Activated CD4-positive, alpha-beta T cell treated with anti-CD3 and anti-CD28 coated beads, Interleukin-2, amount 50 U/mL, for 1 hour (primary cell): ENCODE measurements at regions not wholly inside any gene's neighbourhood (a gene's known extent, or its start where the extent isn't known, plus 50 kb on each side); places are given as distances from the start of the nearest gene placed in this dataset.

Experiments used
- DNase-seq: peaks from one replicate; pipeline ENCODE4 v3.0.0-alpha.2; 2020

DNA sequence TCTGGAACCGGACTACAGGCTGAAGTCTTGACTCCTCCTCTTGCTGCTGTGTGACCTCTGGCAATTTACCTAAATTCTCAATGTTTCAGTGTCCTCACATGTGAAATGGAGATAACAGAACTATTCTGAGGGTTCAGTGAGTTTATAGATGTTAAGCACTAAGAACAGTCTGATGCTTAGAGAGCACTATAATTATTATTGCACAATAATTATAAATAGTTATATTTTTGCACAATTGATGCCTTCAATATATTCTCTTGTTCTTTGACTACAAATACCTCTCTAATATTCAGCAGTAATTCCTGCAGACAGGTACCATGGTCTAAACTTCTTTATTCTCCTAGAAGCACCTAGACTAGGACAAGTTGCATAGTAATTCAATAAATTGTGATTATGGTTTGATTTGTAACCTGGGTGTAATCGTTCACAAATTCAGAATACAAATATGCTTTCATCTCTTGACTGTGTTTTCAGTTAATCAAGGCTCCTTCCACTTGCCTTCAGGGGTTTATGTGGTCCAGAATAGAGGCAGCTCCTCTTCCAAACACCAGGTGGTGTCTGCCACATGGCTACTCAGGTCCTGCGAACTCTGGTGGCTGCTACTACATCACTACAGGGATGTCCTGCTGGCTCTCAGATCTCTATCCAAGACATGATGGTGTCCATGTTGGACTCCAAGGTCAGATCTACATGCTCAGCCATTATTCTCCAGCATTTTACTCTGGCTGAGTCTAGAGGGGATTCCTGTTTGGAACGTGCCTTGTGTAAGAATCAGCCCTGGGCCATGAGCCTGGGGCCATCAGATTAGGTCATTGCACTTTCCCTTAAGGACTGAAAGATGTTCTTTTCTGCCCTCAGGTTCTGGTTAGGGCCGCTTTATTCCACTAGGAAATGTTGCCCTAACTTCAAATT, 103.4 kb downstream of the QRFPR start:
- no peak for DNase-seq

DNA sequence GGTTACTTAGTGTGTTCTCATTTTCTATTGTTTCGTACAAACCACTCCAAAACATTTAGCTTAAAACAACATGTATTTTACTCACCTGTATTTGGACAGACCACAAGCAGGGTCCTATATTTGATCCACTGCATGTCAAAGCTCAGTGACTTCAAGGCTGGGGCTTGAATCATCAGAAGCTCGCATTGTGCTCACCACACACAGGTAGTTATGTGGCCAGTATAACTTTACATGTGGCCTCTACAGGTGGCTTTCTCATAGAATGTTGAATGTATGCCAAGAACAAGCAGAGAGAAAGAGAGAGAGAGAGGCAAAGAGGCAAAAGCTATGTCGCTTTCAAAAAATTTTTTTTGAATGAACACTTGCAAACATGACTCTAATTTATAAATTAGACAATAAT, 107.6 kb downstream of the QRFPR start:
- DNase-seq: no peak

DNA sequence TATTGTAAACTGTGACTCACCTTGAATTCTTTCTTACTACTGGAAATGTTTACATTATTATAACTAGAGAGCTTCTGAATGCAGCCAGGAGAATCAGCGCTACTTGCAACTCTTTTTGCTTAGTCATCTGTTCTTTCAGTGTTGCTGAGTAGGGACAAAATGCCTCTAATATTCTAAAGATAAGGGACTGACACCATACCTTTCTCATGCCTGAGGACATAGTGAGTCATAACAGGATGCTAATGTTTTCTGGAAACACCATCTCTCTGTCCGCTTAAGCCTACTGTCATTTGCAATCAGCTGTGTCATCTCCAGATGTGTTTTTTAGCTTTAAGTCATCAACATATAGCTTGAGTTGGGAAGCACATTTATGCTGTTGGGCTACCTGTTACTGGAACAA, 108.3 kb downstream of the QRFPR start:
- DNase-seq: no peak

DNA sequence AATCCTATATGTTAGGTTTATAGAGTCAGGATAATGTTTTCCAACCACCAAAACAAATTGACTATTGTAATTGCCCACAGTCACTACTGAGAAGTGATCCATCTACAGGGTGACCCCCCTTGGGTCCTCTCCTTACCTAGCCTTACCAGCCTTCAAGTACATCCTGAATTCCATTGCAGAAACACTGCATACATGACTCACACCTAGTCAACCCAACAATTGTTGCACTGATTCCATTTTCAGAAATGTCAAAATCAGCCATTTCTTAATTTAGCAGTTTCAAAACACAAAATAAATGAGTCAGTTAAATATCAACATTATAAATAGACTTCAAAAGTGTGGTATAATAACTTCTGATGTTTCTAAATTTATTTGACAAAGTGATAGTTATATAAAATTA, 106.3 kb upstream of the TNIP3 start:
- DNase-seq: no peak

DNA sequence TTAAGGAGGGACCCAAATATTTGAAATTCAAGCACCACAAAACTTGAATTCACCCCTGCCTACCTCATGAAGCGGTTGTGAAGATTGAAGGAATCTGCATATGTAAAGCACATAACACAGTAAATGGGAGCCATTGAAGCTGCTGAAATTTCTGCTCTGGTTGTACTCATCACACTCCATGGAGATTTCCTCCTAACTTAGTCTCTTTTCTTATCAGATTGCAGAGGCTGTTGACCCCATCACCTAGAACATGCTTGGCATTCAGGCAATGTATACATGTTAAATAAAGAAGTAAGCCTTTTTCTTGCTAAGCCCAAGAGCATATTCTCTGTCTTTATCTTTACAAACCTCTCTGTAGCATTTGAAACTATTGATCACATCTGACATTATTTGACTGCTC, 104.9 kb upstream of the TNIP3 start:
- no peak for DNase-seq

DNA sequence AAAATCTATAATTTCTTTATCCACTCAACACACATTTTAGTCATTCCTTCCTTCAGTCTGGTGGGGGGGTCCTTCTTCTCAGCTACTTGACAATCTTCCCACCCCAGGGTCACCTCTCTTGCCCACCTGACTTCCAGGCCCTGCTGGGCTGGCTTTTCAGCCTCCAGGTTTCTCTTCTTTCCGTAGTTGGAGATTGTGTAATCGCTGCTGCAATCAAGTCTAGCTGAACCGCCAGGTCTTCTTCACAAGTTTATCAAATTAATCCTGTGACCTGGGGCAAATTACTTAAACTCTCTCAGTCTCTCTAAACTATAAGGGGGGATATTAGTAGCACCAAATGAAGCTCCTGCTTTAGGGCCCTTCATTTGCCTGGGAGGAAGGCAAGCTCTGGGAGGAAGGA, 102.9 kb upstream of the TNIP3 start:
- no peak for DNase-seq

DNA sequence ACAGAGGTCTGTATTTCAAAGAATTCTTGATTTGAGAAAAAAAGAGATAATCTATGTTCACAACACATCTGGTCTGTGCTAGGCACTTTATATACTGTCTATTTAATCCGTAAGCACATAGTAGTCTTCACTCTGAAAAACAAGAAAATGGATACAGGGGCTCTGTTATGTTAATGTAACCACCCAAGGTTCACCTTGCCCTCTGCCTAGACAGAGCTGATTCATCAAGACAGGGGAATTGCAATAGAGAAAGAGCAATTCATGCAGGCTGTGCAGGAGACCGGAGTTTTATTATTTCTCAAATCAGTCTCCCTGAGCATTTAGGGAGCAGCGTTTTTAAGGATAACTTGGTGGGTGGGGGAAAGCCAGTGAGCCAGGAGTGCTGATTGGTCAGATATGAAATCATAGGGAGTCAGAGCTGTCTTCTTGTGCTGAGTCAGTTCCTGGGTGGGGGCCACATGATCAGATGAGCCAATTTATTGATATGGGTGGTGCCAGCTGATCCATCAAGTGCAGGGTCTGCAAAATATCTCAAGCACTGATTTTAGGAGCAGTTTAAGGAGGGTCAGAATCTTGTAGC, 92.9 kb upstream of the TNIP3 start:
- no peak for DNase-seq

DNA sequence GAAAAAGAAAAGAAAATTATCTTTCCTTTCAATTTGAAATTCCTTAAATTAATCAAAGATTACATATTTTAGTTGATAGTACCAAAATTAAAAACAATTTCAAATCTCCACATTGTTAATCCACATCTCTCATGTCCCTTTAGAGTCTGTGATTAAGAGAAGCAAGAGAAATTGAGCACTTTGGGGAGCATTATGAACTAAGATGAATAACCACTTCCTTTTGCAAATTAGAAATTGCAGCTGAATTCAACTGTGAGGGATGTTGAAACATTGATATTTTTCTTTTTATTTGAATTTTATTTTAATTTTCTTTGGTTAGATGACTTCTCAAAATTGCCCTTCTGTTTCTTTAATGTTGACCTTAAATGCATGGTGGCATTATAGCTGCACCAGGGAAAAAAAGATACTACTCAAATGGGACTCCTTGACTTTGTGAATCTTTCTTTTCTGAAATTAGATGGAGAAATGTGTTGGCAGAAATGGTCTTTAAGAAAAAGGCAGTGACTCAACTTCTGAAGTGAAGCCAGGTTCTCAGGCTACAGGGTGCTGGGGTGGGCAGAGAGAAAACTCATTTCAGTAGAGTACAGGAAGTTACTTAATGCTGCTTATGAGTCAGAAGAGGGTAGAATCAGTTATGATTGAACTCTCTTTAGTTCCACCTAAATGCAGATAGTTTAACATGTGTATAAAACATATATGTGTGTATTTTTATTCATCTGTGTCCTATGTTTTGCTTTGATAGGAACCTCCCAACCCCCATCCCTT, 92.0 kb upstream of the TNIP3 start:
- peak; percentile 7 for DNase-seq

DNA sequence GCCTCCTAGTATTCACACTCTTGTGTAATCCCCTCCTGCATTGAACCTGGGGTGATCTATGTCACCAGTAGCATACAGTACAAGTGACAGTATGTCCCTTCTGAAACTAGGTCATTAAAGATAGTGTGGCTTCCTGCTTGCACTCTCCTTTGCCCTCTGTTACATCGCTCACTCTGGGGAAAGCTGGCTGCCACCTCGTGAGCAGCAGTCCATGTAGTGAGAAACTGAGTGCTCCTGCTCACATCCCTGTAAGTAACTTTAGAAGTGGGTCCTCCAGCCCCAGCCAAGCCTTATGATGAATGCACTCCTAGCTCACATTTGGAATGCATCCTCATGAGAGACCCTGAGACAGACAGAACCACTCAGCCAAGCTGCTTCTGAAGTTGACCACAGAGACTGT, 89.8 kb upstream of the TNIP3 start:
- DNase-seq: no peak

DNA sequence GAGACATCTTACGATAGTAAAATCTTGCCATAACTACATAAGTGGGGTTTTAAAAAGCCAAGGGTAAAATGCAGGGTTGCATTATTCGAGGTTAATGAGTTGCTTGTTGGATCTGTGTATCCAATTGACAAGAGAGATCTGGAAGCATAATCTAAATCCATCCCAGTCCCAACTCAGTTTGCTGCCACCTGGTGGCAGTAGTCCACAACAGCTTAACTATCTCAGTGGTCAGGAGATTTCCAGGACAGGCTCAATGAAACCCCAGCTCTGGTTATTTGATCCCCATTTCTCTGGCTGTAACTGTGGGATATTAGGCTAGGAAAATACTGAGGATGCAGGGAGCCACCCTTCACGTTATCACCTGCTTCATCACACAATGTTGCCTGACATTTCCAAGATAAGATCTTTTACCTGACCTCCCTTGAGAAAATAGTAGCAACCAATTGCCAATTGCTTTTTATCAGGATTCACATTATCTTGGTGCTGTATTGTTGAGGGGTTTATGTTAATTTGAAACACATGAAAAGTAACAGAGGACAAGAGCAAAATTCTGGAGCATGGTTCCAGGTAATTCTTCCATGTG, 88.2 kb upstream of the TNIP3 start:
- peak; percentile 50 for DNase-seq

DNA sequence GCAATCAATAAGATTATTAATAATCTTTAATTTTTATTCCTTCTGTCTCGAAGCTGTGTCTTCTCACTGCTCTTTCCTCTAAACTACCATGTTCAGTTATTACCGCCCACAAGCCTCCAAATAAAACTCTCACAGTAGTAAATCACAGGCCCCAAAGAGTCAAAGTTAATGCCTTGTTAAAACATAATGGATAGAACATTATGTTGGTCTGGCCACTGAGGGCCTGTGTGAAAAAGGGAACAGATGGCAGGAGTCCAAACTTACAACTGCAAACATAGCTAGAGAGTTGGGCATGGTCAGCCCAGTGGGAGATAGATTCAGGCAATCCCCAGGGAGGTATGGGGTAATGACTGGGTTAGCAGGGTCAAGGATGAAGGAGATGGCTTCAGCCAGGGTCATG, 84.6 kb upstream of the TNIP3 start:
- DNase-seq: no peak

DNA sequence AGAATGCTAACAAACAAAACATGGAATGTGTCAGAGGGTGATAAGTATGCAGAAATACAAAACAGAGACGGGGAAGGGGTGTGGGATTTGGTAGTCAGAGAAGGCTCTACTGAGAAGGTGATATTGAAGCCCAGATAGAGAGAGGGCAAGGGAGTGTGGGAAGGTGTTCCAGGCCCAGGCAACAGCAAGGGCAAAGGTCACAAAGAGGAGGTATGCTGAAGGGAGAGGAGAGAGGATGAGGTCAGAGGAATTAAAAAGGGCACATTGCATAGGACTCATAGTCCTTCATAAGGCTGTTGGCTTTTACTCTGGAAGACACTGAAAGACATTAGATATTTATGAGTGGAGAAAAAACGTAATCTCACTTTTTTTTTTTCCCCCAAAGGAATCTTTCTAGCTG, 82.6 kb upstream of the TNIP3 start:
- DNase-seq: no peak

DNA sequence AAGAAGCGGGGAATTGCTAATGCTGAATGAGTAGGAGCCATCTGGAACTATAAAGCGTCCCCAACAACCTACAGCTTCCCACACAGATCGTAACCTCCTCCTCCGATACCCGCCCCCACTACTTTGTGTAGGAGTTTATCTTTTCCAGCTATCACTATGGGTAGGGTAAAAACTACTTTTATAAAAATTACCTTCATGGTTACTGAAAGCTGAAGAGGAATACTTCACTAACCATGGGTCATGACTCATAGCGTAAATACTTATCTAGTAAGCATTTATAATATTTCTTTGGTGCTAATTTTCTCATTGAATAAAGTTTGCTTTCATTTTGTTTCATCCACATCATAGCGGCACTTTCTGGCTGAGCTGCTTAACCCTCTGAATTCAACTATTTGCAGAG, 79.4 kb upstream of the TNIP3 start:
- DNase-seq: no peak

DNA sequence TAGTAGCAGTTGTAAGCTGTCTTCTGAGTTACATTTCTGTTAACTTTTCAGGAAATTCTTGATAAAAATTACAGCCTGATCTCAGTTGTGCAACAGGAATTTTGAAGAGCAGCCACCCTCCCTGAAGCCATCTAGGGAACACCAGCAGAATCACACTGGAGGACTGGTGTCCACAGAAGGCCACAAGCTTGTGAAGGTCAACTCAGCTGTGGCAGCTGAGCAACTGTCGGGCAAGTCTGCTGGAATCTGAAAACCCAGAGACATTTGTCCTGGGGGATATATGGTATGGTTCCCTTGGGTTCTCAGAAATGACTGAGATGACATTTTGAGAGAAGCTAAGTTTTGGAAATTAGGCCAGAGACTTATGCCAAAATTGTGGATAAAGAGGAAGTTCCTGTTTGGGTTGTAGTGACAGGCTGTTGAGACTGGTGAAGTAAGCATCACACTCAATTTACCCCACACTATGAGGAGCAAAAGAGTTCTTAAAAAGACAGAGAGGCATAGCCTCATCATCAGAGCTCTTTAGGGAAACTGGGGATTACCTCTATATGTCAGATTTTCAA, 78.1 kb upstream of the TNIP3 start:
- no peak for DNase-seq

DNA sequence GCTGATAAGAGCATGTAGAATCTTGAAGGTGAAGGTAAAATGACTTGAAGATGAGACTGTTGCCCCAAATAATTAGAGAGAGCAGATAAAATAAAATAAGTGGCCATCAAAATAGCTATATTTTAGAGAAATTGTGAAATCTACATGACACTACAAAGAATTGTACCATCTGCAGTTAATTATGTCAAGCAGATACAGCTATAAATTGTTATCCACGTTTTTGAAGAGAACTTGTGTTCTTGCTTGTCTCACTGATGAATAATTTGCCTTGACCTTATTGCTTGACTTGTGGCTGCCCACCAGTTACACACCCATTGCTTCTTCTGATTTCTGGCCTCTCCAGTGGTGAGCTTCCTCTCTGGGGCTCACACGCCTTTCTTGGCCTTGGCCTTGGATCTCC, 75.8 kb upstream of the TNIP3 start:
- no peak for DNase-seq

DNA sequence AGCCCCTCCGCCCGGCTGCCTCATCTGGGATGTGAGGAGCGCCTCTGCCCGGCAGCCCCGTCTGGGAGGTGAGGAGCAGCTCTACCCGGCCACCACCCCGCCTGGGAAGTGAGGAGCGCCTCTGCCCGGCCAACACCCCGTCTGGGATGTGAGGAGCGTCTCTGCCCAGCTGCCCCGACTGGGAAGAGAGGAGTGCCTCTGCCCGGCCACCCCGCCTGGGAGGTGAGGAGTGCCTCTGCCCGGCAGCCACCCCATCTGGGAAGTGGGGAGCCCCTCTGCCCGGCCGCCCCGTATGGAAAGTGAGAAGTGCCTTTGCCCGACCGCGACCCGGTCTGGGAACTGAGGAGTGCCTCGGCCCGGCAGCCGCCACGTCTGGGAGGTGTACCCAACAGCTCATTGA, 74.3 kb upstream of the TNIP3 start:
- no peak for DNase-seq

DNA sequence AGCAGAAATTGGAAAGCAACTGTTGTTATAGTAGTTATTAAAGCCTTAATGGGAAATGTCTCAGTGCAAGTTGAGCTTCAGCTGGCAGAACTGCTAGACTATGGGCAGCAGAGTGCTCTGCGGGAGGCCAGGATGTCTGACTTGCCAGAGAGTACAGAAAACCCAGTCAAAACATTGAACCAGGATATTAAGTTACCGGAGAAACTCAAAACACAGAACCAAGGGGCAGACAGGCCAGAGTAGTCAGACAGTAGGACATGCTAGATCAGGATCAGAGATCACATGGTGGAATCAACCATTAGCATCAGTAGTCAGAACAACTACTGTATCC, 72.9 kb upstream of the TNIP3 start:
- no peak for DNase-seq

DNA sequence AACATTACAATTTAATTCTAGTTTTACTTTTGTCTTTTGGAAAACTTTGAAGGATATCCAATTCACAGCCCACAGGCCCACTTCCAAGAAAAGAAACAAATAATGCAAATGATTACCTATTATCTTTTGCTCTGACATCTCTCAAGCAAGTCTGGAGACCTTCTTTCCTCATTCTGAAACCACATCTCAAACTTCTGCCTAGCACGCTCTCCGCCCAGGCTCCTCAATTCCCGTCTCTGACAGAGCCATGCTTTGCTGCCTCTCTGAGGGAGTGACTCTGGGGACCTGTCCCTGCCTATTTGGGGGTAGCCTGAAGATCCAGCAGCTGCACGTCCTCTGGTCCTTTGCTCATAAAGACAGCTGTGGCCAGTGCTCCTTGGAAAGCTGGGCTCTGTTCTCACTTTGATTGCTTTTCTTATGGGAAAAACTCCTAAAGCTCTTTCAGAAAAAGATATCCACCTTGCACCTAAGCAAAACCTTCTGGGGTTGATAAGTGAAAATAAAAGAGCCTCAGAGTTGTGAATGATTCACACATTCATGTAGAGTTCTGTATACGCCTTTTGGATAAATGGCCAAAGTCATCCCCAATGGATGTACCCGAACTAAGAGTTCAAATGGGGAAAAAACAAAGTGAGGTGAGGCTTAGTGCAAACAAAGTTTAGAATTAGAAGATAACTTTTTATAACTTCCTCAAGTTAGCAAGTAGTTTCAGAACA, 72.4 kb upstream of the TNIP3 start:
- DNase-seq: no peak

DNA sequence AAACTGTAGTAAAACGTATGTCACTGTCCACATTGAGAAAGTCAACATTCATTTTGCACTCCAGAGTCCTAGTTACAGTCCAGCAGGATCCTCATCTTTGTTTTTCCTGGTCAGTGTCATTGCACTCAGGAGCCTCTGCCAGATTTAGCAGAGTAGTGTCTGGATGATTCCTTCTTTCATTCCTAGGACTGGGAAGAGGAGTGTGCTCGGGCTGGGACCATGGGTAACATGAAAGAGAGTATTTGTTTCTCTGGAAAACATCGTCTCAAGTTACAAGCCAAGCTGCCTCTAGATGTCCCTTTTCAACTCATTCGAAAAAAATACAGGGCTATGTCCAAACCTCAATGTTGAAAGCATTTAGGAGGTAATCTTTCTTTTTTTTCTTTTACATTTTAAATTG, 69.9 kb upstream of the TNIP3 start:
- DNase-seq: no peak

DNA sequence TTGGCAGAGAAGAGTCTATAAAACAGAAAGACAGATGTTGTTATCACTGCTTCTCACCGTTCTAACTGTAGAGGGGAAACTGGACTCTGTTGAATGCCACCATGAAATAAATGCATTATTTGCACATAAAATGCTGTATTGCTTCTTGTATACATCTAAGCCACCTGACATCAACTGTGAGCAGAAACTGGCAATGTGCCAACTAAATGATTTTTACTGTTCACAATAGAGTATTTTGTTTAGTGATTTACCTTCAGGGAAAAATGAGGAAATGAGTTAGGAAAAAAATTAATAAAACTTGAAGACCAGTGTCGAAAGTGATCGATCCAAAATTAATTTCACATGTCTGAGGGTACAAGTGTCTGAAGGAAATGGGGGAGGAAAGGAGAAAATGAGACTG, 65.9 kb upstream of the TNIP3 start:
- DNase-seq: no peak

DNA sequence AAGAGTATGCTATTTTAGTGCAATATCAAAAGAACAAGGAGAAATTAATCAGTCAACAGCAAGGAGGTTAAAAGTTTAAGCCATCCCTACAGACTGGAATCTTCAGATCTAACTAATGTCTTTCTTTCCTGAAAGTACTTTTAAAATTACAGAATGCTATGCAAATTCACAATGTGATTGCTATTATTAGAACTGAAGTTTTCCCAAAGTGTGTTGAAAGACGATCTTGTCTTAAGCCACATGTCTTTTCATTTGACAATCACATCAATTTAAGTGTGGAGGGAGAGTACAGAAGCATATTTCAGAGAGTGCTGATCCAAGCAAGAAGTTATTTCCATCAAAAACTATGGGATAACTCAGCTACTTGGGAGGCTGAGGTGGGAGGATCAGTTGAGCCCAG, 64.7 kb upstream of the TNIP3 start:
- no peak for DNase-seq

DNA sequence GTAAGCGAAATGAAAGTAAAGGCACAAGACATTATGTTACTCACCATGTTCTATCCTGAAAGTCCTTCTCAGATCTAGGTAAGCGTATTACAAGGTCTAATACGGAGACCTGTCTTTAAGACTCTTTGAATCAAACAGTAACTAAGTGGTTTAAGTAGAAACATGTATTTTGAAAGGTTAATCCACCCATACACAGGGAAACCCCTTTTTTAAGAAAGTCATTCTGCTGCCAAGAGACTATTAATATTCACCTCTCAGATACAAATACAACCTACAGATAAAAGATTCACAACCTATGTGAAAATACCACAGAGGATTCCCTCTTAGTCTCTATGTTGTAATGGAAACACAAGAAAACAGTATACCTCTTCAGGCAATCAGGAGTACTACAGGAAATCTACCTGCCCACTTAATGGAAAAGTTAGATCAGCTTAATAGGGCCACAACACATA, 63.2 kb upstream of the TNIP3 start:
- DNase-seq: no peak

DNA sequence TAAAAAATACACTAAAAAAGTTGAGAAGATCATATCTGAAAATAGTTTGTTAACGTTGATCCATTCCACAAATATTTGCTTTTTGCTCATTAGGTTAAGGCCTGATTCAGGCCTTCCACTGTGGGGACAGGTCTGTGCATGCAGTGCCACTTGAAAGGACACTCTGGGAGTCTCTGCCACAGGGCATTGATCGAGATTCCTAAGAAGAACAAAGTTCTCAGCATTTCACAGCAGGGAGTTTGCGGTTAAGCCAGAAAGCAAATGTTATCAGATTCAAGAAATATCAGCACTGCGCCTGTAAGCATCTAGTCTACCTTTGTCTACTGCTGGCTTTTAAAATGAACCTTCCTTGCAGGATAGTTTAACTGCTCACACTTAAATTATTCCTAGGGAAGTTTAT, 62.2 kb upstream of the TNIP3 start:
- DNase-seq: no peak
